Liver (tissue), 3 donors: ENCODE measurements at regions not wholly inside any gene's neighbourhood (a gene's known extent, or its start where the extent isn't known, plus 50 kb on each side); places are given as distances from the start of the nearest gene placed in this dataset.

ENCODE experiments used
- ATF3 ChIP-seq: IDR thresholded peaks from 2 replicates; pipeline ENCODE4 v1.6.1; 2016; ENCODE audit warnings: antibody characterized with exemption
- CTCF ChIP-seq: fragments of 150-350 bp; IDR thresholded peaks from 2 replicates; pipeline ENCODE4 v1.5.1; 2017; ENCODE audit warnings: improper control_type of control experiment, low read depth, low read length; ENCODE audit not compliant: missing input control
- EGR1 ChIP-seq, 2 donors: IDR thresholded peaks; 2 replicates each; pipeline ENCODE4 v1.6.1; 2016 to 2018; ENCODE audit warnings: antibody characterized with exemption in 2 of 2, low read depth in 2 of 2
- HNF4G ChIP-seq: IDR thresholded peaks from 2 replicates; pipeline ENCODE4 v1.6.1; 2016; ENCODE audit warnings: antibody characterized with exemption
- MAX ChIP-seq: IDR thresholded peaks from 2 replicates; pipeline ENCODE4 v1.6.1; 2016; ENCODE audit warnings: antibody characterized with exemption
- RXRA ChIP-seq, 2 donors: IDR thresholded peaks; 2 replicates each; pipeline ENCODE4 v1.6.1; 2017 to 2018; ENCODE audit warnings: antibody characterized with exemption in 2 of 2, mild to moderate bottlenecking in 1 of 2
- SP1 ChIP-seq: IDR thresholded peaks from 2 replicates; pipeline ENCODE4 v1.6.1; 2018; ENCODE audit warnings: antibody characterized with exemption, mild to moderate bottlenecking
- ZBTB33 ChIP-seq: IDR thresholded peaks from 2 replicates; pipeline ENCODE4 v1.6.1; 2016; ENCODE audit warnings: antibody characterized with exemption
- donor health status: healthy.
- donor health status: healthy.

- TF ChIP-seq ZBTB33 (no peak), MAX (no peak), SP1 (no peak), ATF3 (no peak), RXRA (IDR thresholded peaks at IDR 0.05) (no peak), EGR1 (IDR thresholded peaks at IDR 0.05; ENCODE audit: low read depth in 2 of 2) (no peak), CTCF (no peak), HNF4G (no peak)
Measured at GRCh38 chr22:48217596-48217995, 1455.1 kb downstream of the TBC1D22A start.
